KMS-11 (cell line): ENCODE measurements at regions not wholly inside any gene's neighbourhood (a gene's known extent, or its start where the extent isn't known, plus 50 kb on each side); places are given as distances from the start of the nearest gene placed in this dataset.

Source experiments
- H2AFZ ChIP-seq: fragments of 200-600 bp; sonication (generic); 2 replicates; pipeline ENCODE4 v1.6.1; 2016; ENCODE audit warnings: antibody characterized with exemption, mixed run types, low read depth
- H3K27ac ChIP-seq: fragments of 200-600 bp; sonication (generic); 2 replicates; pipeline ENCODE4 v1.6.1; 2016; ENCODE audit warnings: mild to moderate bottlenecking, mixed run types
- H3K27me3 ChIP-seq: fragments of 200-600 bp; sonication (generic); 2 replicates; pipeline ENCODE4 v1.6.1; 2017; ENCODE audit warnings: mild to moderate bottlenecking, low read depth, mixed run types, moderate library complexity; ENCODE audit not compliant: insufficient read depth
- H3K36me3 ChIP-seq: fragments of 200-600 bp; sonication (generic); 2 replicates; pipeline ENCODE4 v1.6.1; 2017; ENCODE audit warnings: mild to moderate bottlenecking, mixed run types; ENCODE audit not compliant: insufficient read depth
- H3K4me1 ChIP-seq: fragments of 200-600 bp; sonication (generic); 2 replicates; pipeline ENCODE4 v1.6.1; 2016; ENCODE audit warnings: mild to moderate bottlenecking, low read depth, mixed run types; ENCODE audit not compliant: poor library complexity, severe bottlenecking
- H3K4me2 ChIP-seq: fragments of 200-600 bp; sonication (generic); 2 replicates; pipeline ENCODE4 v1.7.0; 2016; ENCODE audit warnings: mild to moderate bottlenecking, mixed run types
- H3K4me3 ChIP-seq: fragments of 200-600 bp; sonication (generic); IDR thresholded peaks from 2 replicates; pipeline ENCODE4 v1.6.1; 2017; ENCODE audit warnings: low read depth, low read length, mixed read lengths; ENCODE audit not compliant: insufficient read depth
- H3K79me2 ChIP-seq: fragments of 200-600 bp; sonication (generic); 2 replicates; pipeline ENCODE4 v1.6.1; 2016; ENCODE audit warnings: low read depth, mixed run types; ENCODE audit not compliant: insufficient read depth
- H3K9ac ChIP-seq: fragments of 200-600 bp; sonication (generic); 2 replicates; pipeline ENCODE4 v1.6.1; 2016; ENCODE audit warnings: mild to moderate bottlenecking, mixed run types
- H4K20me1 ChIP-seq: fragments of 200-600 bp; sonication (generic); 2 replicates; pipeline ENCODE4 v1.6.1; 2016; ENCODE audit warnings: mild to moderate bottlenecking, mixed run types; ENCODE audit not compliant: insufficient read depth
- TF ChIP-seq, protein P1 (sequence below): fragments of 200-600 bp; sonication (generic); conservative IDR thresholded peaks from 2 replicates; pipeline ENCODE4 v1.6.1; 2017; ENCODE audit warnings: low read depth, mild to moderate bottlenecking, antibody characterized with exemption, low read length, moderate library complexity, mixed read lengths

DNA sequence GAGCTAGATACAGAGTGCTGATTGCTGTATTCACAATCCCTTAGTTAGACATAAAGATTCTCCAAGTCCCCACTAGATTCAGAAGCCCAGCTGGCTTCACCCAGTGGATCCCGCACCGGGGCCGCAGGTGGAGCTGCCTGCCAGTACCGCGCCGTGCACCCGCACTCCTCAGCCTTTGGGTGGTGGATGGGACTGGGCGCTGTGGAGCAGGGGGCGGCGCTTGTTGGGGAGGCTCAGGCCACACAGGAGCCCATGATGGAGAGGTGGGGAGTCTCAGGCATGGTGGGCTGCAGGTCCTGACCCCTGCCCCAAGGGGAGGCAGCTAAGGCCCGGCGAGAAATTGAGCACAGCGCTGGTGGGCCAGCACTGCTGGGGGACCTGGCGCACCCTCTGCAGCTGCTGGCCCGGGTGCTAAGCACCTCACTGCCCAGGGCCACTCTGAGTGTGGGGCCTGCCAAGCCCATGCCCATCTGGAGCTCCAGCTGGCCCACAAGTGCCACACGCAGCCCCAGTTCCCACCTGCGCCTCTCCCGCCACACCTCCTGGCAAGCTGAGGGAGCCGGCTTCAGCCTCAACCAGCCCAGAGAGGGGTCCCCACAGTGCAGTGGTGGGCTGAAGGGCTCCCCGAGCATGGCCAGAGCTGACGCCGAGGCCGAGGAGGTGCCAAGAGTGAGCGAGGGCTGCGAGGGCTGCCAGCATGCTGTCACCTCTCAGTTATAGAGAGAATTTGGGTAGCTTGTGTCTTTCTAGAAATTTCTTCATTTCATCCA lies 417.6 kb downstream of the METTL15 start:
- no peak overlapping the region for H3K4me3 ChIP-seq
- no peaks in the 10 kb centered on the region for H3K4me1 ChIP-seq
- H2AFZ ChIP-seq: no peak overlapping the region

DNA sequence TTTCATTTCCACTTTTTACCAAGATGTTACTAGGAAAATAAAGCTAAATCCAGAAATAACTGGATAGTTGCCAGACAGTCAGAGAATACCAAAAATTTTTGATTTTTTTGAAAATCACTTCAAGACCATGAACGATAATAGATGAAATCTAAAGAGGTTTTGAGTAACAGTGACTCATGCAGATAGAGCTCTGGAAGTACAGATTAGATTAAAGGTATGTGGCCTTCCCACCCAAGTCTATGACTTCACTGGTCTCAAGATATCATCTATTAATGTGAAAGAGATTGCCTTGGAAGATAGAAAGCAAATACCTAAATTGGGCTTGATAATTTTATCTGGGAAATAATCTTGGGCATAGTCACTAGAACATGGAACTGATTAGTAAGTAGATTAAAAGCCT lies 415.9 kb downstream of the METTL15 start:
- H2AFZ ChIP-seq: no peak overlapping the region
- H3K27me3 ChIP-seq: no peaks in the 10 kb centered on the region
- H3K79me2 ChIP-seq: no peaks in the 10 kb centered on the region
- no peaks in the 10 kb centered on the region for H4K20me1 ChIP-seq
- H3K9ac ChIP-seq: no peak overlapping the region
- TF ChIP-seq, protein P1, sequence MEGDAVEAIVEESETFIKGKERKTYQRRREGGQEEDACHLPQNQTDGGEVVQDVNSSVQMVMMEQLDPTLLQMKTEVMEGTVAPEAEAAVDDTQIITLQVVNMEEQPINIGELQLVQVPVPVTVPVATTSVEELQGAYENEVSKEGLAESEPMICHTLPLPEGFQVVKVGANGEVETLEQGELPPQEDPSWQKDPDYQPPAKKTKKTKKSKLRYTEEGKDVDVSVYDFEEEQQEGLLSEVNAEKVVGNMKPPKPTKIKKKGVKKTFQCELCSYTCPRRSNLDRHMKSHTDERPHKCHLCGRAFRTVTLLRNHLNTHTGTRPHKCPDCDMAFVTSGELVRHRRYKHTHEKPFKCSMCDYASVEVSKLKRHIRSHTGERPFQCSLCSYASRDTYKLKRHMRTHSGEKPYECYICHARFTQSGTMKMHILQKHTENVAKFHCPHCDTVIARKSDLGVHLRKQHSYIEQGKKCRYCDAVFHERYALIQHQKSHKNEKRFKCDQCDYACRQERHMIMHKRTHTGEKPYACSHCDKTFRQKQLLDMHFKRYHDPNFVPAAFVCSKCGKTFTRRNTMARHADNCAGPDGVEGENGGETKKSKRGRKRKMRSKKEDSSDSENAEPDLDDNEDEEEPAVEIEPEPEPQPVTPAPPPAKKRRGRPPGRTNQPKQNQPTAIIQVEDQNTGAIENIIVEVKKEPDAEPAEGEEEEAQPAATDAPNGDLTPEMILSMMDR: no peak
- H3K36me3 ChIP-seq: no peaks in the 10 kb centered on the region
- H3K4me1 ChIP-seq: no peaks in the 10 kb centered on the region
- H3K4me2 ChIP-seq: no peak overlapping the region
- no peak overlapping the region for H3K4me3 ChIP-seq
- H3K27ac ChIP-seq: no peak overlapping the region

More for the DNA sequence above, 417.6 kb downstream of the METTL15 start:
- Histone ChIP-seq H3K27ac (no peak overlapping the region), H3K79me2 (no peaks in the 10 kb centered on the region), H3K27me3 (no peaks in the 10 kb centered on the region), H3K9ac (no peak overlapping the region), H3K4me2 (no peak overlapping the region), H3K36me3 (no peaks in the 10 kb centered on the region), H4K20me1 (no peaks in the 10 kb centered on the region)
- TF ChIP-seq, protein P1: no peak

DNA sequence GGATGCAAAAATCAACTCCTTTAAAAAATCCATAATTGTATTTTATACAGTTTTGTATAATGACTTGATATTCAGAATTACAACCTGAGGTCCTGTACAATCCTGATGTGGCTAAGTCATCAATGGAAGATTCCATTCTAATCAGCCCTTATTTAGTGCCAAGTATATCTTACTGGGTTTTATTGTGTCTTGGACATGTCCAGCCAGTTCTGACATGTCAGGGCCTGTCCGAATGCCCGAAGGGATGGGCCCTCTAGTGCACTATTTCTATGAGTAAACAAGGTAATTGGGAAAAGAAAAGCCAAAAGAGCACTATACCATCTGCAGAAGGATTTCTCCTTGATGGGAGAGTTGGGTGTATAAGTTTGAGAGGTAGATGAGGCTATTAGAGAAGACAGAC lies 412.9 kb downstream of the METTL15 start:
- Histone ChIP-seq H3K4me1 (no peaks in the 10 kb centered on the region), H3K27me3 (no peaks in the 10 kb centered on the region), H3K9ac (no peak overlapping the region), H3K79me2 (no peaks in the 10 kb centered on the region), H2AFZ (no peak overlapping the region), H3K36me3 (no peaks in the 10 kb centered on the region), H3K27ac (no peak overlapping the region), H4K20me1 (no peaks in the 10 kb centered on the region), H3K4me2 (no peak overlapping the region), H3K4me3 (no peak overlapping the region)
- TF ChIP-seq, protein P1: no peak

DNA sequence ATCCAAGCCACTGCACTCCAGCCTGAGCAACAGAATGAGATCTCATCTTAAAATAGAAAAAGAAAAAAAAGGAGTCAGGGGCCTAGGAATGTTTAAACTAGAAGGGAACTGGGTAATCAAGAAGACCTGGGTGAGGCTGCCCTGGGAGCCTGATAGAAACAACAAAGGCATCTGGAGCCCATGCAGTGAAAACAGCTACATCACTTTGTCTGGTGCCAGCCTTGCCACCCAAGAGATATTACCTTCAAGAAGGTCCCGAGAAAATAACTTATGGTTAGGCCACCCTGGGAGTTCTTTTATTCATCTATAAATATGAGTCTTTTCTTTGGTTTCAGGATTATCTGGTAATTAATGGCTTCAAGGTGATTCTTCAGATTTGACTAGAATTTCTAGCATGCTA lies 412.1 kb downstream of the METTL15 start:
- Histone ChIP-seq H3K4me1 (no peaks in the 10 kb centered on the region), H4K20me1 (no peaks in the 10 kb centered on the region), H3K79me2 (no peaks in the 10 kb centered on the region), H3K4me2 (no peak overlapping the region), H3K4me3 (no peak overlapping the region), H3K27ac (no peak overlapping the region), H2AFZ (no peak overlapping the region), H3K36me3 (no peaks in the 10 kb centered on the region), H3K27me3 (no peaks in the 10 kb centered on the region), H3K9ac (no peak overlapping the region)
- TF ChIP-seq, protein P1: no peak
